ENCODE measurements at regions not wholly inside any gene's neighbourhood (a gene's known extent, or its start where the extent isn't known, plus 50 kb on each side); places are given as distances from the start of the nearest gene placed in this dataset.

DNA sequence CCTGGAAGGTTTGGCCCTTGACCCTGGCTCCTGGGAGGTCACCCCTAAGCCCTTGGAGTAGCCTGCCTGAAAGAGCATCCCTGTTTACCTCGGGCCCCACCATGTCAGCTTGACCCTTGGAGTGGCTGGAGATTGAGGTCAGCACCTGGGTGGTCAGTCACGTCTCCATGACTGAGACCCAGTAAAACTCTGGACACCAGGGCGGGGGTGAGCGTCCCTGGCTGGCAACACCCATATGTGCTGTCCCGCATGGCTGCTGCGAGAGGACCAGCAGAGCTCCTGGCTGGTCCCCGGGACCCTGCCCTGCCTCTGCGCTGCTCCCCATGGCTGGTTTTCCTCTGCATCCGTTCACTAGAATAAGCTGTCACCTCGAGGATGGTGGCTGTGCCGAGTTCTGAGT, 91.2 kb downstream of the RBFOX3 start:
- TF ChIP-seq, protein P1, sequence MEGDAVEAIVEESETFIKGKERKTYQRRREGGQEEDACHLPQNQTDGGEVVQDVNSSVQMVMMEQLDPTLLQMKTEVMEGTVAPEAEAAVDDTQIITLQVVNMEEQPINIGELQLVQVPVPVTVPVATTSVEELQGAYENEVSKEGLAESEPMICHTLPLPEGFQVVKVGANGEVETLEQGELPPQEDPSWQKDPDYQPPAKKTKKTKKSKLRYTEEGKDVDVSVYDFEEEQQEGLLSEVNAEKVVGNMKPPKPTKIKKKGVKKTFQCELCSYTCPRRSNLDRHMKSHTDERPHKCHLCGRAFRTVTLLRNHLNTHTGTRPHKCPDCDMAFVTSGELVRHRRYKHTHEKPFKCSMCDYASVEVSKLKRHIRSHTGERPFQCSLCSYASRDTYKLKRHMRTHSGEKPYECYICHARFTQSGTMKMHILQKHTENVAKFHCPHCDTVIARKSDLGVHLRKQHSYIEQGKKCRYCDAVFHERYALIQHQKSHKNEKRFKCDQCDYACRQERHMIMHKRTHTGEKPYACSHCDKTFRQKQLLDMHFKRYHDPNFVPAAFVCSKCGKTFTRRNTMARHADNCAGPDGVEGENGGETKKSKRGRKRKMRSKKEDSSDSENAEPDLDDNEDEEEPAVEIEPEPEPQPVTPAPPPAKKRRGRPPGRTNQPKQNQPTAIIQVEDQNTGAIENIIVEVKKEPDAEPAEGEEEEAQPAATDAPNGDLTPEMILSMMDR (IDR thresholded peaks at IDR 0.05): no peak
- TF ChIP-seq POLR2A (IDR thresholded peaks at IDR 0.05): no peak
